IgD-negative memory B cell (primary cell): ENCODE measurements at regions not wholly inside any gene's neighbourhood (a gene's known extent, or its start where the extent isn't known, plus 50 kb on each side); places are given as distances from the start of the nearest gene placed in this dataset.

ENCODE experiments used
- H3K27ac Mint-ChIP-seq, 3 donors: one replicate each; pipeline ENCODE4 v1.8.0; 2020 to 2022; ENCODE audit warnings: mild to moderate bottlenecking in 3 of 3, mixed read lengths in 3 of 3, moderate library complexity in 1 of 3
- H3K27me3 Mint-ChIP-seq: one replicate; pipeline ENCODE4 v1.8.0; 2021; ENCODE audit warnings: mixed read lengths
- H3K36me3 Mint-ChIP-seq: one replicate; pipeline ENCODE4 v1.8.0; 2020; ENCODE audit warnings: mild to moderate bottlenecking, mixed read lengths
- H3K4me1 Mint-ChIP-seq, 3 donors: one replicate each; pipeline ENCODE4 v1.8.0; 2020 to 2022; ENCODE audit warnings: mixed read lengths in 3 of 3, mild to moderate bottlenecking in 1 of 3
- H3K4me3 Mint-ChIP-seq, 4 donors: one replicate each; pipeline ENCODE4 v1.8.0; 2020 to 2022; ENCODE audit warnings: mild to moderate bottlenecking in 4 of 4, mixed read lengths in 4 of 4, moderate library complexity in 3 of 4
- H3K9me3 Mint-ChIP-seq, 3 donors: one replicate each; pipeline ENCODE4 v1.8.0; 2020 to 2021; ENCODE audit warnings: mixed read lengths in 3 of 3, mild to moderate bottlenecking in 1 of 3

- Mint-ChIP-seq H3K27ac (no peak overlapping the region), H3K9me3 (peaks cover 0 to 5% (median 0%) of the 10 kb centered on the region in 3 donors), H3K4me1 (no peaks in the 10 kb centered on the region), H3K36me3 (no peaks in the 10 kb centered on the region), H3K27me3 (no peaks in the 10 kb centered on the region), H3K4me3 (no peak overlapping the region)
Observed at GRCh38 chr3:110243081-110243480, 828.5 kb upstream of the NECTIN3 start.

DNA sequence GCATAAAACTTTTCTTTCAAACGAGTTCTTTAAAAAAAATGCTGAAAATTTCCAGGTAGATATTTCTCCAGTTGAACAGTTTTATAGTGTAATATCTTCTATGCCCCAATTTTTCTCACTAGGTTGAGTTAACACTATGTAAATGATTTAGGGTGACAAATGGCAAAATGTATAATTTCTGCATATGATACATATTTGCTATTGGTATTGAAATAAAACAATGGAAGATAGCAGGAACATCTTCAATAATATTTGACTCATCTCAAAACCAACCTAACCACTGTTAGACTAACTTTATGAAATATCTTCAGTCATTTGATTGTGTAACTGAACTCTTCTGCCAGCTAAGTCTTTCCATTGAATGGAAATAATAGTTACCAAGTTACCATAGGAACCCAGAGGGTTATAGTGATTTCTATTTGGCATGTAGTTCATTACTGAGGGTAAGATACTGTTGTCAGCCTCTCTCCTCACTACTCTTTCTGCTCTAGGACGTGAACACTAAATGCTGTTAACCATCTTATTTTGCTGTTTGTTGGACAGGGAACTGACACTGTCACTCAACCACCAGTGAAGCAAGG, 824.7 kb upstream of the NECTIN3 start:
- Mint-ChIP-seq H3K27ac (no peak overlapping the region), H3K27me3 (no peaks in the 10 kb centered on the region), H3K4me1 (no peaks in the 10 kb centered on the region), H3K9me3 (peaks cover 0 to 5% (median 0%) of the 10 kb centered on the region in 3 donors), H3K4me3 (no peak overlapping the region), H3K36me3 (no peaks in the 10 kb centered on the region)

- H3K36me3 Mint-ChIP-seq = no peaks in the 10 kb centered on the region
- H3K27me3 Mint-ChIP-seq = no peaks in the 10 kb centered on the region
- no peak overlapping the region for H3K27ac Mint-ChIP-seq
- H3K4me1 Mint-ChIP-seq = no peaks in the 10 kb centered on the region
- H3K4me3 Mint-ChIP-seq = no peak overlapping the region
- H3K9me3 Mint-ChIP-seq = peaks cover 0 to 5% (median 0%) of the 10 kb centered on the region in 3 donors
Observed at GRCh38 chr3:110248666-110249065, 823.0 kb upstream of the NECTIN3 start.

DNA sequence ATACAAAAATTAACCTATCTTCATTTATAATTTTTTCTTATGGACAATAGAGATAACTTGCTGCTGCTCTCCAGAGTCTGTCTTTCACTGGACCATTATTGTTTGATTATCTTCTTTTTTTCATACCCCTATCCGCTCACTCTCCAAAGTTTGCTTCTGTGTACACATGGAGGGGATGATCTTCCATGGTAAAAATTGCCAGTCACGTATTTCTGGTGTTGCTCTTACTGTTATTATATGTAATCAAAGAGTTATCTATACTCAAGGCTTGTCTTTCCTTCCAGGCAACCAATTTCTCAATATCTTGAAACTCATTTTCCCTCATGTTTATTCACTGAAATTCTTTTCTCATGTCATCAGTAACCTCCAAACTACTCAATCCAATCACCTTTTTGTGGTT, 817.8 kb upstream of the NECTIN3 start:
- peaks cover 0 to 6% (median 0%) of the 10 kb centered on the region in 3 donors for H3K9me3 Mint-ChIP-seq
- no peaks in the 10 kb centered on the region for H3K36me3 Mint-ChIP-seq
- H3K4me1 Mint-ChIP-seq = no peaks in the 10 kb centered on the region
- no peaks in the 10 kb centered on the region for H3K27me3 Mint-ChIP-seq
- no peak overlapping the region for H3K4me3 Mint-ChIP-seq
- no peak overlapping the region for H3K27ac Mint-ChIP-seq

DNA sequence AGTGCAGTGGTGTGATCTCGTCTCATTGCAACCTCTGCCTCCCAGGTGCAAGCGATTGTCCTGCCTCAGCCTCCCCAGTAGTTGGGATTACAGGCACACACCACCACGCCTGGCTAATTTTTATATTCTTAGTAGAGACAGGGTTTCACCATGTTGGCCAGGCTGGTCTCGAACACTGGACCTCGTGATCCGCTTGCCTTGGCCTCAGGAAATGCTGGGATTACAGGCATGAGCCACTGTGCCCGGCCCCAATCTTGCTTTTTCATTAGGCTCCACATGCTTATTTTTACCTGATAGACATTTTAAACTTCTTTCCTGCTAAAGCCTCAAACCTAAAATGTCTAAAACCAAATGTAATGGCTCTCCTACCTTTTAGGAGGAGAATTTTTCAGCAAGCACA, 817.0 kb upstream of the NECTIN3 start:
- H3K9me3 Mint-ChIP-seq = peaks cover 0 to 6% (median 0%) of the 10 kb centered on the region in 3 donors
- no peak overlapping the region for H3K27ac Mint-ChIP-seq
- H3K36me3 Mint-ChIP-seq = no peaks in the 10 kb centered on the region
- H3K4me3 Mint-ChIP-seq = no peak overlapping the region
- H3K4me1 Mint-ChIP-seq = no peaks in the 10 kb centered on the region
- no peaks in the 10 kb centered on the region for H3K27me3 Mint-ChIP-seq

- Mint-ChIP-seq H3K4me1 (no peaks in the 10 kb centered on the region), H3K36me3 (no peaks in the 10 kb centered on the region), H3K27me3 (no peaks in the 10 kb centered on the region), H3K27ac (no peak overlapping the region), H3K9me3 (peaks cover 0 to 6% (median 1%) of the 10 kb centered on the region in 3 donors), H3K4me3 (no peak overlapping the region)
Observed at GRCh38 chr3:110261141-110261540, 810.5 kb upstream of the NECTIN3 start.

GRCh38 chr3:110262896-110263295, 808.7 kb upstream of the NECTIN3 start:
- Mint-ChIP-seq H3K27me3 (no peaks in the 10 kb centered on the region), H3K4me3 (no peak overlapping the region), H3K27ac (no peak overlapping the region), H3K4me1 (no peaks in the 10 kb centered on the region), H3K9me3 (peaks cover 0 to 2% (median 1%) of the 10 kb centered on the region in 3 donors), H3K36me3 (no peaks in the 10 kb centered on the region)

DNA sequence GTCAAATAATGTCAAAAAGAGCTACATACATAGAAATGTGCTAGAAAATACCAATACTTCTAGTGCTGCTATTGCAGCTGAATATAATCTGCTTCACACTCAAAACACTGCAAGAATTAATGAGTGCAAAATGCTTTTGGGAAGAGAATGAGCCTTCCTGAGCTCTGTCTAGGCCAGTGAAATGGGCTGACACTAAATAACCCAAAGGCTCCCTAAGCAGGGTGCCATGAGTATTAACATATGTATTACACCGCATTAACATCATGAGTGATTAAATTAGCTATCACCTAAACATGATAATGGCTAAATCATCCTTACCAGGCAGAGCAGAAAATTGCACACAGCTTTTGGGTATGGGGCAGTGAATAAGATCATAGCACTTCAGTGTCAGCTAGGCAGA, 806.3 kb upstream of the NECTIN3 start:
- H3K36me3 Mint-ChIP-seq = no peaks in the 10 kb centered on the region
- H3K27me3 Mint-ChIP-seq = no peaks in the 10 kb centered on the region
- no peak overlapping the region for H3K27ac Mint-ChIP-seq
- no peaks in the 10 kb centered on the region for H3K4me1 Mint-ChIP-seq
- H3K9me3 Mint-ChIP-seq = peaks cover 0 to 1% (median 0%) of the 10 kb centered on the region in 3 donors
- no peak overlapping the region for H3K4me3 Mint-ChIP-seq

DNA sequence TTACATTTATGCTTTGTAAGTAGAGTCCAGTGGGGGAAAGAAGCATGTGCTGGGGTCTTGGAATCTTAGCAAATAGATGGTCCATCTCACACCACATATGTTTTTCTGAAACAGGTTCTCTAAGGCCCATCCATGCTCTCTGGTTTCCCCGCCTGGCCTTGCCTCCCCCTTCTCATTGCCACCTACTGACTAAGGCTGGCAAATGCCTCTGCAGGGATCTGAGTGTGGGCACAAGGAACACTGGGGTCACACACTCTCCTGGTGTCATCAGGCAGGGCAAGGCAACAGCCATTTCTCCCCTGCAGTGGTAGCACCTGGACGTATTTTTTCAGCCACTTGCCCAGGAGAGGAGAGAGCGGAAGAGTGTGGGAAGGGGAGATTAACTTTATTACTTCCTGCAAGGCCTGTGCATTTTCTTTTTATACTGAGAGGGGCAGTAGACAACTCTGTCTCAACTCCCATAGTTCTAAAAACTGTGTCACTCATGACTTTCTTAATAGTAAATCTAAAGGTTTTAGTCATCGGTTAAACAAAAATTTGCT, 804.2 kb upstream of the NECTIN3 start:
- H3K4me3 Mint-ChIP-seq = no peak overlapping the region
- no peaks in the 10 kb centered on the region for H3K36me3 Mint-ChIP-seq
- H3K27ac Mint-ChIP-seq = no peak overlapping the region
- no peaks in the 10 kb centered on the region for H3K27me3 Mint-ChIP-seq
- H3K4me1 Mint-ChIP-seq = peaks cover 0 to 1% (median 0%) of the 10 kb centered on the region in 3 donors
- H3K9me3 Mint-ChIP-seq = peaks cover 0 to 1% (median 0%) of the 10 kb centered on the region in 3 donors

GRCh38 chr3:110272525-110272924, 799.1 kb upstream of the NECTIN3 start:
- Mint-ChIP-seq H3K27me3 (no peaks in the 10 kb centered on the region), H3K36me3 (no peaks in the 10 kb centered on the region), H3K4me1 (peaks cover 0 to 1% (median 0%) of the 10 kb centered on the region in 3 donors), H3K9me3 (no peaks in the 10 kb centered on the region), H3K4me3 (no peak overlapping the region), H3K27ac (no peak overlapping the region)

DNA sequence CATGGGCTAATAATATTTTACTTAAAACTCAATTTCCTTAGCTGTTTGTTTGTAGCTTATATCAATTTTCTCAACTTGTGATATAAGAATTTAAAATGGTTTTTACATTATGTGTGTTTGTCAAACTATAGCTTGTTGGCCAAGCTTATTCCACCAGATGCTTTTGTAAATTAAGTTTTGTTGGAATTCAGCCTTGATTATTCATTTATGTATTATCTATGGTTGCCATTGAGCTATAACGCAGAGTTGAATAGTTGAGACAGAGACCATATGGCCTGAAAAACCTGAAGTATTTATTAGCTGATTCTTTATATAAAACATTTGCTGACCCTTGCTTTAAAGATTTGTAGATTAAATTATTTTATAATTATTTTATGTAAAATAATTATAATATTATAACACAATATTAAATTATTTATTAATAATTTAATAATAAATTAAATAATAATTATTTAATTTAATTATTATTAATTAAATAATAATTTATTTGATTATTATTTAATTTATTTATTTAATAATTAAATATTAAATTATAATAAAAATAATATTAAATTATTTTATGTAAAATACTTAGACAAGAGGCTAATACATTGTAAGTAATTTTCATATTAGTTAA, 779.6 kb upstream of the NECTIN3 start:
- H3K4me1 Mint-ChIP-seq = no peaks in the 10 kb centered on the region
- no peak overlapping the region for H3K4me3 Mint-ChIP-seq
- H3K27ac Mint-ChIP-seq = no peak overlapping the region
- H3K36me3 Mint-ChIP-seq = no peaks in the 10 kb centered on the region
- H3K27me3 Mint-ChIP-seq = no peaks in the 10 kb centered on the region
- H3K9me3 Mint-ChIP-seq = peaks cover 0 to 26% (median 4%) of the 10 kb centered on the region in 3 donors

GRCh38 chr3:110293660-110294059, 778.0 kb upstream of the NECTIN3 start:
- Mint-ChIP-seq H3K4me1 (no peaks in the 10 kb centered on the region), H3K9me3 (peaks cover 0 to 26% (median 6%) of the 10 kb centered on the region in 3 donors), H3K4me3 (no peak overlapping the region), H3K27ac (no peak overlapping the region), H3K27me3 (no peaks in the 10 kb centered on the region), H3K36me3 (no peaks in the 10 kb centered on the region)

DNA sequence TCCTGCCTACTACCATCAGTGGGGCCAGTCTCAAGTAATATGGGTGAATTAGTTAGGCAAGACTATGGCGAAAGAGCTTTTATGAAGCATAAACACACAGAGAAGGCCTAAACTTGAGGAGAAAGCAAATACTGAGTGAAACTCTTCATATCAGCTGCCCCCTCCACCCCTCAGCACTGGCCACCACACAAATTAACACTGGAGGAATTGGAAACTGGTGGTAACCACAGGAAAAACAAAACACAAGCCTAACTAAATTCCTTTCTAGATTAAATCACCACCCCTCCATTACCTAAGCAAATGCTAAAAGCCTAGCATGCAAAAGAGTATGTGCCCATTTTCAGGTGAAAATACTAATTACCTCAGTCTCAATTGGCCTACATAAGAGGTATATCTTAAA, 774.7 kb upstream of the NECTIN3 start:
- Mint-ChIP-seq H3K4me3 (no peak overlapping the region), H3K27me3 (no peaks in the 10 kb centered on the region), H3K36me3 (no peaks in the 10 kb centered on the region), H3K4me1 (no peaks in the 10 kb centered on the region), H3K9me3 (peaks cover 0 to 22% (median 3%) of the 10 kb centered on the region in 3 donors), H3K27ac (no peak overlapping the region)

- Mint-ChIP-seq H3K27ac (no peak overlapping the region), H3K36me3 (peaks cover 2% of the 10 kb centered on the region), H3K27me3 (no peaks in the 10 kb centered on the region), H3K4me1 (no peaks in the 10 kb centered on the region), H3K4me3 (no peak overlapping the region), H3K9me3 (peaks cover 0 to 2% (median 2%) of the 10 kb centered on the region in 3 donors)
Observed at GRCh38 chr3:110301781-110302180, 769.8 kb upstream of the NECTIN3 start.

- Mint-ChIP-seq H3K9me3 (peaks cover 0 to 2% (median 0%) of the 10 kb centered on the region in 3 donors), H3K36me3 (peaks cover 2% of the 10 kb centered on the region), H3K27ac (no peak overlapping the region), H3K4me3 (no peak overlapping the region), H3K4me1 (no peaks in the 10 kb centered on the region), H3K27me3 (no peaks in the 10 kb centered on the region)
Observed at GRCh38 chr3:110307065-110307809, 764.4 kb upstream of the NECTIN3 start.
